ENCODE measurements at regions not wholly inside any gene's neighbourhood (a gene's known extent, or its start where the extent isn't known, plus 50 kb on each side); places are given as distances from the start of the nearest gene placed in this dataset.

- TF ChIP-seq RNF2 (IDR thresholded peaks at IDR 0.05; ENCODE audit: borderline replicate concordance, low read depth) (no peak), SMC3 (IDR thresholded peaks at IDR 0.05) (no peak)
These were observed 313.9 kb downstream of the ASMT start for GRCh38 chrX:1928805-1929204.
